GM12878 (cell line): ENCODE measurements at regions not wholly inside any gene's neighbourhood (a gene's known extent, or its start where the extent isn't known, plus 50 kb on each side); places are given as distances from the start of the nearest gene placed in this dataset.

Experiments used
- ATAC-seq: fragments of 200-7000 bp; cut with Tn5 transposase; 3 replicates; pipeline ENCODE4 v1.9.1; 2020; ENCODE audit warnings: mild to moderate bottlenecking, moderate library complexity
- BruUV-seq: library from RNA; stranded (reverse); fragments of 400-500 nt; replicated peaks from 2 replicates; lab custom pipeline; 2021; lab: Mats Ljungman, UMichigan
- CTCF ChIA-PET: fragments of 300-600 bp; sonication (Branson Sonifier 250); formaldehyde crosslinking; extraction: SDS; loops from one replicate; lab custom pipeline; 2021; ENCODE audit warnings: inconsistent platforms; lab: Yijun Ruan, JAX
- POLR2A ChIA-PET: fragments of 350-600 bp; formaldehyde crosslinking; extraction: SDS; loops from one replicate; lab custom pipeline; 2021; ENCODE audit warnings: inconsistent platforms; lab: Charles Lee
- RAD21 ChIA-PET: fragments of 300-600 bp; sonication (Branson Sonifier 250); formaldehyde crosslinking; loops from one replicate; lab custom pipeline; 2023; ENCODE audit warnings: antibody characterized with exemption; ENCODE audit not compliant: unreplicated experiment; lab: Charles Lee
- SMC1A ChIA-PET: fragments of 300-600 bp; sonication (Branson Sonifier 250); formaldehyde crosslinking; loops from one replicate; lab custom pipeline; 2023; ENCODE audit not compliant: unreplicated experiment, uncharacterized antibody; lab: Charles Lee
- DNase-seq: peaks from one replicate; pipeline ENCODE4 v3.0.0-alpha.2; 2011; ENCODE audit warnings: low read depth, low spot score
- FAIRE-seq: peaks from 3 replicates; lab custom pipeline; 2011; peaks lifted over from hg19 to GRCh38; lab: Jason Lieb, UNC
- H2AFZ ChIP-seq: 2 replicates; pipeline ENCODE4 v1.6.0; 2011; ENCODE audit warnings: low read depth, low read length, control low read depth; ENCODE audit not compliant: control insufficient read depth
- H3K27ac ChIP-seq: 2 replicates; pipeline ENCODE4 v1.5.1; 2011; ENCODE audit warnings: control low read depth; ENCODE audit not compliant: control insufficient read depth, insufficient read depth
- H3K27me3 ChIP-seq, 2 experiments: replicated peaks in 1 of 2; 2 replicates each; pipeline versions ENCODE4 v1.6.0 to v1.6.1; 2011; ENCODE audit warnings: low read length in 1 of 2; ENCODE audit not compliant: control insufficient read depth in 2 of 2, insufficient read depth in 2 of 2
- H3K36me3 ChIP-seq, 2 experiments: 2 replicates each; pipeline ENCODE4 v1.5.1; 2011; ENCODE audit warnings: low read length in 1 of 2; ENCODE audit not compliant: control insufficient read depth in 2 of 2, insufficient read depth in 2 of 2
- H3K4me1 ChIP-seq: 2 replicates; pipeline ENCODE4 v1.6.1; 2011; ENCODE audit warnings: mild to moderate bottlenecking, low read length, moderate library complexity, mixed read lengths; ENCODE audit not compliant: control insufficient read depth, insufficient read depth
- H3K4me2 ChIP-seq: 2 replicates; pipeline ENCODE4 v1.6.0; 2011; ENCODE audit warnings: control low read depth; ENCODE audit not compliant: control insufficient read depth, insufficient read depth
- H3K4me3 ChIP-seq: fragments of 200-600 bp; sonication (generic); 2 replicates; pipeline ENCODE4 v1.5.1; 2016
- H3K79me2 ChIP-seq: 2 replicates; pipeline ENCODE4 v1.6.0; 2011; ENCODE audit warnings: low read length; ENCODE audit not compliant: control insufficient read depth, insufficient read depth
- H3K9ac ChIP-seq: 2 replicates; pipeline ENCODE4 v1.8.0; 2011; ENCODE audit warnings: low read length, control low read depth, mixed read lengths; ENCODE audit not compliant: control insufficient read depth, insufficient read depth
- H3K9me3 ChIP-seq: replicated peaks from 3 replicates; pipeline ENCODE4 v1.5.1; 2011; ENCODE audit warnings: mild to moderate bottlenecking, low read length; ENCODE audit not compliant: control insufficient read depth, insufficient read depth
- H4K20me1 ChIP-seq: 2 replicates; pipeline ENCODE4 v1.6.0; 2011; ENCODE audit not compliant: control insufficient read depth, insufficient read depth
- EP300 ChIP-seq, 2 experiments: fragments of 150-350 bp in 1 of 2; IDR thresholded peaks; 2 replicates each; pipeline ENCODE4 v1.6.1; 2011 to 2012; ENCODE audit warnings: low read depth in 2 of 2, low read length in 2 of 2, borderline replicate concordance in 1 of 2, improper control_type of control experiment in 1 of 2, inconsistent platforms in 1 of 2; ENCODE audit not compliant: control insufficient read depth in 1 of 2
- IKZF2 ChIP-seq, 2 experiments: fragments of 450-650 bp; IDR thresholded peaks; 2 replicates each; pipeline ENCODE4 v1.6.1; 2017; ENCODE audit warnings: mild to moderate bottlenecking in 2 of 2, moderate library complexity in 2 of 2
- JUNB ChIP-seq: IDR thresholded peaks from 2 replicates; pipeline ENCODE4 v1.6.1; 2016; ENCODE audit warnings: antibody characterized with exemption, mild to moderate bottlenecking
- KDM1A ChIP-seq: fragments of 200-600 bp; sonication (generic); IDR thresholded peaks from 2 replicates; pipeline ENCODE4 v1.6.1; 2016; ENCODE audit warnings: borderline replicate concordance
- LARP7 ChIP-seq: fragments of 450-650 bp; IDR thresholded peaks from 2 replicates; pipeline ENCODE4 v1.6.1; 2017; ENCODE audit warnings: mild to moderate bottlenecking
- MEF2B ChIP-seq: fragments of 450-650 bp; IDR thresholded peaks from 2 replicates; pipeline ENCODE4 v1.6.1; 2018; ENCODE audit warnings: mild to moderate bottlenecking, moderate library complexity; ENCODE audit not compliant: partially characterized antibody, poor library complexity, severe bottlenecking
- MXI1 ChIP-seq: fragments of 150-350 bp; IDR thresholded peaks from 2 replicates; pipeline ENCODE4 v1.6.1; 2011; ENCODE audit warnings: low read depth, mild to moderate bottlenecking, inconsistent platforms, low read length, improper control_type of control experiment
- NFXL1 ChIP-seq: fragments of 450-650 bp; IDR thresholded peaks from 2 replicates; pipeline ENCODE4 v1.6.1; 2017; ENCODE audit warnings: antibody characterized with exemption, mild to moderate bottlenecking, borderline replicate concordance
- NFYB ChIP-seq: IDR thresholded peaks from 2 replicates; pipeline ENCODE4 v1.6.1; 2011; ENCODE audit warnings: low read depth, mild to moderate bottlenecking, low read length, improper control_type of control experiment, moderate library complexity; ENCODE audit not compliant: insufficient read depth
- NRF1 ChIP-seq: conservative IDR thresholded peaks from 2 replicates; pipeline ENCODE4 v1.6.1; 2011; ENCODE audit warnings: mild to moderate bottlenecking, low read depth, low read length, improper control_type of control experiment
- STAT3 ChIP-seq: IDR thresholded peaks from 2 replicates; pipeline ENCODE4 v1.6.1; 2011; ENCODE audit warnings: low read depth, low read length, improper control_type of control experiment
- TCF7 ChIP-seq: IDR thresholded peaks from 2 replicates; pipeline ENCODE4 v1.6.1; 2014; ENCODE audit warnings: antibody characterized with exemption, borderline replicate concordance
- ZNF217 ChIP-seq: fragments of 450-650 bp; IDR thresholded peaks from 2 replicates; pipeline ENCODE4 v1.6.1; 2017; ENCODE audit warnings: antibody characterized with exemption, mild to moderate bottlenecking
- in situ Hi-C: fragments of 300-500 bp; cut with MboI; formaldehyde crosslinking; loops from 9 replicates; pipeline ENCODE4 v1.14.3; 2018; ENCODE audit warnings: mixed read lengths
- intact Hi-C: fragments of 100-400 bp; cut with micrococcal nuclease; formaldehyde crosslinking; loops from one replicate; pipeline ENCODE4 v1.14.2; 2022; ENCODE audit not compliant: unreplicated experiment
- TF ChIP-seq, protein P1 (sequence below): fragments of 450-650 bp; formaldehyde crosslinking; IDR thresholded peaks from 2 replicates; pipeline ENCODE4 v1.5.0; 2022; ENCODE audit warnings: mild to moderate bottlenecking, missing genetic modification characterization

DNA sequence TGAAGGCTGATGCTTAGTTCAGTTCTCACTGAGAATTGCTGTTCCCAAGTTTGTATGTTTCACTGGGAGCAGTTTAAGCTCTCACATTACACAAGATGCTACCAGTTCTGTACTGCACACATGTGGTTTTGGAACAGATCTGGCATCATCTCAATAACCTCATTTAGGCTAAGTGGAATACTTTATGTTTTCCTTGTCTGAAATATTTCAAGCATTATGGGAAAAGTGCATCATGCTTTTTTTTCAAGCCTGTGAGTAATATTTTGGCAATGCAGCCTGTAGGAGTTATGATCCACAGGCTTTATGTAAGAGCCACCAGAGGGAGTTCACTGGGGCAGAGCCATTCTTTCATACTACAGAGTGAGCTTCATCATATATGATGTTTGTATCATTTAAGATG is 141.5 kb downstream of the OR4C45 start:
- intact Hi-C loops: no loop called here
- FAIRE-seq (no peak), ATAC-seq (no peak)
- Histone ChIP-seq H2AFZ (no peak overlapping the region), H3K4me1 (no peaks in the 10 kb centered on the region), H3K4me3 (no peak overlapping the region)
- no TSS peak for BruUV-seq
- SMC1A ChIA-PET: no interaction called here
- TF ChIP-seq, protein P1, sequence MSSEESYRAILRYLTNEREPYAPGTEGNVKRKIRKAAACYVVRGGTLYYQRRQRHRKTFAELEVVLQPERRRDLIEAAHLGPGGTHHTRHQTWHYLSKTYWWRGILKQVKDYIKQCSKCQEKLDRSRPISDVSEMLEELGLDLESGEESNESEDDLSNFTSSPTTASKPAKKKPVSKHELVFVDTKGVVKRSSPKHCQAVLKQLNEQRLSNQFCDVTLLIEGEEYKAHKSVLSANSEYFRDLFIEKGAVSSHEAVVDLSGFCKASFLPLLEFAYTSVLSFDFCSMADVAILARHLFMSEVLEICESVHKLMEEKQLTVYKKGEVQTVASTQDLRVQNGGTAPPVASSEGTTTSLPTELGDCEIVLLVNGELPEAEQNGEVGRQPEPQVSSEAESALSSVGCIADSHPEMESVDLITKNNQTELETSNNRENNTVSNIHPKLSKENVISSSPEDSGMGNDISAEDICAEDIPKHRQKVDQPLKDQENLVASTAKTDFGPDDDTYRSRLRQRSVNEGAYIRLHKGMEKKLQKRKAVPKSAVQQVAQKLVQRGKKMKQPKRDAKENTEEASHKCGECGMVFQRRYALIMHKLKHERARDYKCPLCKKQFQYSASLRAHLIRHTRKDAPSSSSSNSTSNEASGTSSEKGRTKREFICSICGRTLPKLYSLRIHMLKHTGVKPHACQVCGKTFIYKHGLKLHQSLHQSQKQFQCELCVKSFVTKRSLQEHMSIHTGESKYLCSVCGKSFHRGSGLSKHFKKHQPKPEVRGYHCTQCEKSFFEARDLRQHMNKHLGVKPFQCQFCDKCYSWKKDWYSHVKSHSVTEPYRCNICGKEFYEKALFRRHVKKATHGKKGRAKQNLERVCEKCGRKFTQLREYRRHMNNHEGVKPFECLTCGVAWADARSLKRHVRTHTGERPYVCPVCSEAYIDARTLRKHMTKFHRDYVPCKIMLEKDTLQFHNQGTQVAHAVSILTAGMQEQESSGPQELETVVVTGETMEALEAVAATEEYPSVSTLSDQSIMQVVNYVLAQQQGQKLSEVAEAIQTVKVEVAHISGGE: no peak
- TF ChIP-seq STAT3 (no peak), EP300 (IDR thresholded peaks at IDR 0.05; ENCODE audit: borderline replicate concordance in 1 of 2, control insufficient read depth in 1 of 2, low read depth in 2 of 2, low read length in 2 of 2) (no peak), IKZF2 (IDR thresholded peaks at IDR 0.05) (no peak), MXI1 (no peak), MEF2B (no peak), NFYB (no peak), ZNF217 (no peak), LARP7 (no peak), TCF7 (no peak), NRF1 (no peak), KDM1A (no peak), JUNB (no peak), NFXL1 (no peak)
- TF ChIP-seq, all 136 proteins: peak for 0
- Histone ChIP-seq H3K27me3 (no peaks in the 10 kb centered on the region), H3K9me3 (no peaks in the 10 kb centered on the region; the same call in 2 of the 3 replicates), H3K79me2 (no peaks in the 10 kb centered on the region), H3K27ac (no peak overlapping the region), H4K20me1 (no peaks in the 10 kb centered on the region), H3K36me3 (no peaks in the 10 kb centered on the region), H3K4me2 (no peak overlapping the region), H3K9ac (no peak overlapping the region)
- ChIA-PET POLR2A (no interaction called here), RAD21 (no interaction called here), CTCF (no interaction called here)
- in situ Hi-C loops: loop anchor here (25.0 kb wide), 1 partner anchor 238 kb away; no protein-coding TSS in a partner anchor
- DNase-seq: no peak
